ENCODE measurements at regions not wholly inside any gene's neighbourhood (a gene's known extent, or its start where the extent isn't known, plus 50 kb on each side); places are given as distances from the start of the nearest gene placed in this dataset.

- H3K27ac ChIP-seq (ENCODE audit: low read length in 2 of 2): no peak overlapping the region
- H3K27me3 ChIP-seq (replicated peaks in 1 of 4; ENCODE audit: control extremely low read depth in 1 of 4, control insufficient read depth in 3 of 4, insufficient read depth in 4 of 4, low read length in 3 of 4): no peaks in the 10 kb centered on the region
- CTCF ChIA-PET: no interaction called here
- DNase-seq (no peak), ATAC-seq (ENCODE audit: low read depth) (no peak)
- no peak overlapping the region for H3K9ac ChIP-seq (ENCODE audit: low read length)
- Mint-ChIP-seq H3K4me3 (no peak overlapping the region), H3K4me1 (no peaks in the 10 kb centered on the region), H3K27me3 (no peaks in the 10 kb centered on the region), H3K9me3 (ENCODE audit: insufficient read depth) (peaks cover 4% of the 10 kb centered on the region), H3K27ac (no peak overlapping the region)
- no peak overlapping the region for H3K4me3 ChIP-seq (ENCODE audit: control extremely low read depth in 1 of 5, extremely low read depth in 1 of 5, insufficient read depth in 1 of 5, low read depth in 2 of 5, low read length in 4 of 5)
- 43% methylated on average over 2 of the region's 3 CpGs for WGBS (ENCODE audit: insufficient coverage)
- POLR2A ChIA-PET: no interaction called here
- H2AFZ ChIP-seq (ENCODE audit: insufficient read depth, low read depth, low read length, poor library complexity, severe bottlenecking): no peak overlapping the region
- no peaks in the 10 kb centered on the region for H4K20me1 ChIP-seq (ENCODE audit: control insufficient read depth, insufficient read depth, low read length, poor library complexity, severe bottlenecking)
- H3K36me3 ChIP-seq (replicated peaks in 1 of 2; ENCODE audit: control extremely low read depth in 1 of 2, control insufficient read depth in 1 of 2, extremely low read depth in 1 of 2, insufficient read depth in 2 of 2, low read length in 1 of 2): no peaks in the 10 kb centered on the region
- no peaks in the 10 kb centered on the region for H3K4me1 ChIP-seq (ENCODE audit: control insufficient read depth in 2 of 2, insufficient read depth in 2 of 2, low read length in 2 of 2)
- no peaks in the 10 kb centered on the region for H3K9me3 ChIP-seq (ENCODE audit: control extremely low read depth in 1 of 3, control insufficient read depth in 2 of 3, insufficient read depth in 1 of 3, low read length in 2 of 3)
- intact Hi-C loops (cut with micrococcal nuclease): no loop called here
- TF ChIP-seq CTCF (IDR thresholded peaks at IDR 0.05) (no peak), EZH2 (IDR thresholded peaks at IDR 0.05; ENCODE audit: borderline replicate concordance, insufficient read depth, low read depth, low read length, poor library complexity, severe bottlenecking) (no peak)
- H3K4me2 ChIP-seq (replicated peaks; ENCODE audit: low read depth, low read length, poor library complexity, severe bottlenecking): no peak overlapping the region
- no peaks in the 10 kb centered on the region for H3K79me2 ChIP-seq (ENCODE audit: control insufficient read depth, insufficient read depth, low read length)
Measured at GRCh38 chr4:65023883-65024670, 614.8 kb upstream of the TECRL start.

- Histone ChIP-seq H3K4me3 (ENCODE audit: control extremely low read depth in 1 of 5, extremely low read depth in 1 of 5, insufficient read depth in 1 of 5, low read depth in 2 of 5, low read length in 4 of 5) (no peak overlapping the region), H3K27ac (ENCODE audit: low read length in 2 of 2) (no peak overlapping the region), H3K36me3 (replicated peaks in 1 of 2; ENCODE audit: control extremely low read depth in 1 of 2, control insufficient read depth in 1 of 2, extremely low read depth in 1 of 2, insufficient read depth in 2 of 2, low read length in 1 of 2) (no peaks in the 10 kb centered on the region), H3K79me2 (ENCODE audit: control insufficient read depth, insufficient read depth, low read length) (no peaks in the 10 kb centered on the region), H3K27me3 (replicated peaks in 1 of 4; ENCODE audit: control extremely low read depth in 1 of 4, control insufficient read depth in 3 of 4, insufficient read depth in 4 of 4, low read length in 3 of 4) (no peaks in the 10 kb centered on the region), H3K4me2 (replicated peaks; ENCODE audit: low read depth, low read length, poor library complexity, severe bottlenecking) (no peak overlapping the region), H3K9ac (ENCODE audit: low read length) (no peak overlapping the region), H3K9me3 (ENCODE audit: control extremely low read depth in 1 of 3, control insufficient read depth in 2 of 3, insufficient read depth in 1 of 3, low read length in 2 of 3) (no peaks in the 10 kb centered on the region), H3K4me1 (ENCODE audit: control insufficient read depth in 2 of 2, insufficient read depth in 2 of 2, low read length in 2 of 2) (no peaks in the 10 kb centered on the region), H4K20me1 (ENCODE audit: control insufficient read depth, insufficient read depth, low read length, poor library complexity, severe bottlenecking) (no peaks in the 10 kb centered on the region), H2AFZ (ENCODE audit: insufficient read depth, low read depth, low read length, poor library complexity, severe bottlenecking) (no peak overlapping the region)
- Mint-ChIP-seq H3K27me3 (no peaks in the 10 kb centered on the region), H3K9me3 (ENCODE audit: insufficient read depth) (peaks cover 4% of the 10 kb centered on the region), H3K4me3 (no peak overlapping the region), H3K27ac (no peak overlapping the region), H3K4me1 (no peaks in the 10 kb centered on the region)
- CTCF ChIA-PET: no interaction called here
- POLR2A ChIA-PET: no interaction called here
- no CpG with 5 or more reads among the region's 6 CpGs for WGBS (ENCODE audit: insufficient coverage)
- DNase-seq: no peak
- no peak for ATAC-seq (ENCODE audit: low read depth)
- no peak for TF ChIP-seq CTCF (IDR thresholded peaks at IDR 0.05)
- no peak for TF ChIP-seq EZH2 (IDR thresholded peaks at IDR 0.05; ENCODE audit: borderline replicate concordance, insufficient read depth, low read depth, low read length, poor library complexity, severe bottlenecking)
- intact Hi-C loops (cut with micrococcal nuclease): no loop called here
Measured at GRCh38 chr4:65023081-65023480, 613.8 kb upstream of the TECRL start.

Data from B cell (primary cell).